ENCODE measurements at regions not wholly inside any gene's neighbourhood (a gene's known extent, or its start where the extent isn't known, plus 50 kb on each side); places are given as distances from the start of the nearest gene placed in this dataset.

DNA sequence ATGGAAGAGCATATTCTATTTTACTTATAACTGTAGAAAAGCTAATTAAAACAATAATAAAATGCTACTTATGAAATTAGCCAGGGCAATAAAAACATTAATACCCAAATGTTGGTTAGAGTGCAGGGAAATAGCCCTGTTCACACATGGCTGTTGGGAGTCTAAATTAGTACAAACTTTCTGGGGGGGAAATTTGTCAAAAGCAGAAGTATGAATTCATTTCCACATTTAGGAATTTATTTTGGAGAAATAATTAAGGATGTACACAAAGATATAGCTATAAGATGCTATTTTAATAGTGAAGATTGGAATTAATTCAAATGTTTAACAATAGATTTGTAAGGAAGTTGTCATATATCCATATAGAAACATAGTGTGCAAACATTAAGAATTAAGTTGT is 190.5 kb downstream of the SEC61B start:
- intact Hi-C loops (cut with micrococcal nuclease; ENCODE audit: unreplicated experiment), result no loop called here
- in situ Hi-C loops (cut with HindIII; ENCODE audit: extremely low pct_ligation_motif_present, low pct_unique_long_range_greater_than_20kb), result no loop called here
- POLR2A ChIA-PET, result no interaction called here
- Histone ChIP-seq H3K79me2 (ENCODE audit: insufficient read depth, low read length) (no peaks in the 10 kb centered on the region), H3K4me1 (ENCODE audit: insufficient read depth, low read length) (no peaks in the 10 kb centered on the region), H3K27me3 (ENCODE audit: control insufficient read depth in 1 of 2, insufficient read depth in 2 of 2, low read length in 2 of 2) (peaks cover 1 to 9% of the 10 kb centered on the region in 2 experiments; a peak in 3 of 5 replicates), H3K9ac (ENCODE audit: insufficient read depth, low read depth, low read length) (no peak overlapping the region), H3K9me3 (ENCODE audit: low read length) (no peaks in the 10 kb centered on the region), H3K36me3 (replicated peaks in 1 of 2; ENCODE audit: control insufficient read depth in 1 of 2, insufficient read depth in 2 of 2, low read length in 2 of 2) (no peaks in the 10 kb centered on the region), H3K4me3 (replicated peaks in 1 of 3; ENCODE audit: insufficient read depth in 1 of 3, low read depth in 2 of 3, low read length in 3 of 3) (no peak overlapping the region), H3K4me2 (ENCODE audit: low read depth, low read length) (no peak overlapping the region), H4K20me1 (ENCODE audit: insufficient read depth, low read length) (no peaks in the 10 kb centered on the region), H3K27ac (ENCODE audit: extremely low read length, insufficient read depth, low read length) (no peak overlapping the region), H2AFZ (ENCODE audit: low read length) (no peak overlapping the region)
- CTCF ChIA-PET (ENCODE audit: low intra/inter-chr PET ratio, low total read pairs), result no interaction called here
- no TSS peak for BruUV-seq (replicated peaks)
- DNase-seq (ENCODE audit: low spot score) (no peak), FAIRE-seq (no peak), ATAC-seq (no peak)
- TF ChIP-seq ZNF614 (CRISPR knock-in tag; IDR thresholded peaks at IDR 0.05; ENCODE audit: borderline replicate concordance) (no peak), SAFB2 (CRISPR knock-in tag; IDR thresholded peaks at IDR 0.05; ENCODE audit: borderline replicate concordance, low read depth) (no peak), RFX5 (IDR thresholded peaks at IDR 0.05; ENCODE audit: low read depth, low read length) (no peak), HOXA3 (CRISPR knock-in tag; IDR thresholded peaks at IDR 0.05) (no peak), THAP11 (CRISPR knock-in tag; IDR thresholded peaks at IDR 0.05) (no peak), SAP130 (CRISPR knock-in tag; IDR thresholded peaks at IDR 0.05; ENCODE audit: low read depth) (no peak), SMAD9 (CRISPR knock-in tag; IDR thresholded peaks at IDR 0.05) (no peak), ZNF777 (CRISPR knock-in tag; IDR thresholded peaks at IDR 0.05) (no peak), HNF4A (CRISPR knock-in tag; IDR thresholded peaks at IDR 0.05) (no peak), ZNF3 (CRISPR knock-in tag; IDR thresholded peaks at IDR 0.05) (no peak), ZMYM2 (CRISPR knock-in tag; IDR thresholded peaks at IDR 0.05) (no peak), ZNF782 (CRISPR knock-in tag; IDR thresholded peaks at IDR 0.05; ENCODE audit: borderline replicate concordance) (no peak), ZNF878 (CRISPR knock-in tag; IDR thresholded peaks at IDR 0.05) (no peak), ZNF75D (CRISPR knock-in tag; IDR thresholded peaks at IDR 0.05; ENCODE audit: borderline replicate concordance) (no peak), MBNL3 (CRISPR knock-in tag; conservative IDR thresholded peaks at IDR 0.05) (no peak), SP5 (CRISPR knock-in tag; IDR thresholded peaks at IDR 0.05; ENCODE audit: borderline replicate concordance, low read depth) (no peak)
- TF ChIP-seq, protein P1, sequence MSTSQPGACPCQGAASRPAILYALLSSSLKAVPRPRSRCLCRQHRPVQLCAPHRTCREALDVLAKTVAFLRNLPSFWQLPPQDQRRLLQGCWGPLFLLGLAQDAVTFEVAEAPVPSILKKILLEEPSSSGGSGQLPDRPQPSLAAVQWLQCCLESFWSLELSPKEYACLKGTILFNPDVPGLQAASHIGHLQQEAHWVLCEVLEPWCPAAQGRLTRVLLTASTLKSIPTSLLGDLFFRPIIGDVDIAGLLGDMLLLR (CRISPR knock-in tag; IDR thresholded peaks at IDR 0.05), result no peak
